Coronary artery (tissue), 2 donors: ENCODE measurements at regions not wholly inside any gene's neighbourhood (a gene's known extent, or its start where the extent isn't known, plus 50 kb on each side); places are given as distances from the start of the nearest gene placed in this dataset.

Source experiments
- DNase-seq: peaks from one replicate; pipeline ENCODE4 v3.0.0-alpha.2; 2017; ENCODE audit warnings: low spot score
- H3K27ac ChIP-seq, 2 donors: fragments of 200-600 bp; sonication (generic); one replicate each; pipeline ENCODE4 v1.5.1; 2016 to 2019
- H3K4me3 ChIP-seq: fragments of 200-600 bp; sonication (generic); 2 replicates; pipeline ENCODE4 v1.5.1; 2016; ENCODE audit warnings: mild to moderate bottlenecking, moderate library complexity
- CTCF ChIP-seq: fragments of 200-600 bp; sonication (generic); IDR thresholded peaks from one replicate; pipeline ENCODE4 v1.5.1; 2019; ENCODE audit warnings: antibody characterized with exemption

DNA sequence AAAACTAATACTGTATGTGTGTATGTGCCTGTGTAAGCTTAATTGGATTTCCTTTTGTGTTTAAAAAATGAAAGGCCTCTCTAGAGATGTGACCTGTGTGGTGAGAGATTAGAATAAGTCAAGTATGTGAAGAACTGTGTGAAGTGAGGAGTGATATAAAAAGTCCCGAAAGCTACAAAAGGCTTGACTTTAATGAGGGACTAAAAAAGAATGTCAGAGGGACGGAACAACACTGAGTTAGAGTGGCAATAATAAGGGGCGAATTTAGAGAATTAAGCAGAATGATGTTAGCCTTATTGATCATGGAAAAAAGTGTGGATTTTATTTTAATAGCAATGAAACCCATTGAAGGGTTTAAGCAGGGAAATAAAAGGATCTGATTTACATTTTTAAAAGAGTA is 1281.2 kb upstream of the ADGRB3 start:
- no peak for DNase-seq
- no peak for TF ChIP-seq CTCF
- Histone ChIP-seq H3K4me3 (no peak overlapping the region), H3K27ac (no peak overlapping the region)

- DNase-seq = no peak
- TF ChIP-seq CTCF = no peak
- Histone ChIP-seq H3K27ac (no peak overlapping the region), H3K4me3 (no peak overlapping the region)
Observed at GRCh38 chr6:67352717-67353116, 1282.4 kb upstream of the ADGRB3 start.

DNA sequence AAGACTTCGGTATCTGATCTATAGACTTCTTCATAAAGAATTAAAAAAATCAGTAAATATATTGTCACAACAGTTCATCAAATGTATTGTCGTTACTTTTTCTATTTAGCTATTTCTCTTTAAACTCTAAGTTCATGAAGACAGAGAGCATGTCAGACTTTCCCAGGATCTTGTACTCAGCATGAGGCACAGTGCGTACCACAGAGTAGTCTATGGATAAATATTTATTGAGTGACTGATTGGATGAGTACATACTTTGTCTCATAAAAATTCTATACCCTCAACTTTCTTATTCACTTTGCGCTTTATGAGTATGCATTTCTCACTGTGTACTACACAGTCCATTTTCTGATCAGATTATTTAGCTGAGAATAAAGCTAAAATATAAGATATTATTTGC is 1284.4 kb upstream of the ADGRB3 start:
- H3K27ac ChIP-seq = no peak overlapping the region
- DNase-seq = no peak
- no peak overlapping the region for H3K4me3 ChIP-seq
- TF ChIP-seq CTCF = no peak

DNA sequence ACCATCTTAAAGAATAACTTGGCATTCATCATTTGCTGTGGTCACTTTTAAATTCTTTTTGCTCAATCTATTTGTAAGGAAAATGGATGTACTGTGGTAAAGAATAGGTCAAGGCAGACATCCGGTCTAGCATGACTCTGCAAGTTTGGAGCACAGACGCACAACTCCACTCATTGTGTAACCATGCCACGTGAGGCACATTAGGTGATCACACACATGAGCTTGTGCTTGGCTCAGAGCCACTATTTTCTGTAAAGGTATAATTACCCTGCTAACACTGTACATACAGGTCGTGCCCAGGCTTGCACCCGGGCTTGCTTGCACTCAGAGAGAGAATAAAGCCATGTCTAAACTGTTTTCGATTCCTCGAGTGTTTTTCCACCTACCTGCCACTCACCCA is 1289.1 kb upstream of the ADGRB3 start:
- no peak overlapping the region for H3K27ac ChIP-seq

DNA sequence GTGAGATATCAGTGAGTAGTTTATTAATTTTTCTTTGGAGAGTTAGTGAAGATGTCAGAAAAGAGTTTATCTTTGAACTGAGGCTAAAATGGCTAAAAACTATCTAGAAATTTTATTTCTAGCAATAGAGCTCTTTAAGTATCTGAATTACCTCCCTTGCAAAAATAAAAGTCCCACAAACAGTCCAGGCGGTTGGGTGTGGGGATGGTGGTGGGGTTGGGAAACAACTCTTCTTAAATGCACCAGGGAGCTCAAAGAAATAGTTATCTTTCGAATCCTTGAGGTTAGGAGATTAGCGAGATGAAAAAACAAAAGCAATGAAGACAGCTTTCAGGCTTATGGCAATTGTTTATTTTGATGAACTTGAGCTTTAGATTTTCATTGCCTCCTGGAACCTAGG is 1299.1 kb upstream of the ADGRB3 start:
- TF ChIP-seq CTCF = no peak
- Histone ChIP-seq H3K4me3 (no peak overlapping the region), H3K27ac (no peak overlapping the region)
- no peak for DNase-seq

More for the DNA sequence above, 1289.1 kb upstream of the ADGRB3 start:
- no peak overlapping the region for H3K4me3 ChIP-seq
- no peak for TF ChIP-seq CTCF
- DNase-seq = no peak

DNA sequence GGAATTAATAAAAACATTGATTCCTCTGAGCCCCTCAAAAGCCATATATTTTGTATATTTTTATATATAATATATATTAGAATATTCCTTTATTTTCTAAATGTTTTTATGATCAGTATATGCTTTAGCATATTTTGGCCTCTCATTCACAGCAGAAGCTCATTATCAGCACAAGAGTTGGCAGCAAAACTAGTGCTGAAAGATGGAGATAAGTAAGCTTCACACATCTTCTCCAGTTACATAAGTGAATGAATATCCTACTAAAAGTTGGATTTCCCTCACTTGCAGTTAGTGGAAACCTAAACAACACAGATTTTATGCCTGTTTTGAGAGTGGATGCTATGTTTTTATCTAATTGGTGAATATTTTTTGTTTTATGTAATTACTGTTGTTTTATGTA is 1303.8 kb upstream of the ADGRB3 start:
- H3K27ac ChIP-seq = no peak overlapping the region
- no peak for TF ChIP-seq CTCF
- H3K4me3 ChIP-seq = no peak overlapping the region
- no peak for DNase-seq

GRCh38 chr6:67328269-67328668 is 1306.8 kb upstream of the ADGRB3 start:
- no peak for DNase-seq
- Histone ChIP-seq H3K27ac (no peak overlapping the region), H3K4me3 (no peak overlapping the region)
- no peak for TF ChIP-seq CTCF
